A549 (cell line): ENCODE measurements at regions not wholly inside any gene's neighbourhood (a gene's known extent, or its start where the extent isn't known, plus 50 kb on each side); places are given as distances from the start of the nearest gene placed in this dataset.

ENCODE experiments used
- ATAC-seq, 2 experiments: fragments of 200-7000 bp in 1 of 2; fragments of >200 bp in 1 of 2; cut with Nextera tagmentation in 1 of 2; cut with Tn5 transposase in 1 of 2; 3 replicates each; pipeline versions ENCODE4 v1.8.0 to v1.9.1; 2018 to 2020; ENCODE audit warnings: mild to moderate bottlenecking in 1 of 2, moderate library complexity in 1 of 2
- CTCF ChIA-PET: fragments of 300-600 bp; sonication (Branson Sonifier 250); formaldehyde crosslinking; extraction: SDS; loops from one replicate; lab custom pipeline; 2021; ENCODE audit warnings: antibody characterized with exemption, inconsistent platforms; lab: Yijun Ruan, JAX
- POLR2A ChIA-PET: fragments of 350-600 bp; formaldehyde crosslinking; extraction: SDS; loops from one replicate; lab custom pipeline; 2021; ENCODE audit warnings: antibody characterized with exemption, inconsistent platforms; lab: Yijun Ruan, JAX
- DNase-seq, 2 experiments: peaks; one replicate each; pipeline versions ENCODE4 v3.0.0 to v3.0.0-alpha.2; 2011 to 2016; ENCODE audit warnings: low read depth in 1 of 2, low spot score in 1 of 2
- FAIRE-seq: peaks from 2 replicates; lab custom pipeline; 2011; peaks lifted over from hg19 to GRCh38; lab: Jason Lieb, UNC
- H3K27ac ChIP-seq, 2 experiments: fragments of >200 bp; sonication (Bioruptor Twin); formaldehyde crosslinking; 3 replicates each; pipeline ENCODE4 v1.5.1; 2016 to 2017
- H3K4me1 ChIP-seq: fragments of >200 bp; sonication (Bioruptor Twin); formaldehyde crosslinking; 3 replicates; pipeline ENCODE4 v1.6.1; 2016
- H3K4me2 ChIP-seq: fragments of >200 bp; sonication (Bioruptor Twin); formaldehyde crosslinking; 3 replicates; pipeline ENCODE4 v1.6.1; 2016
- H3K4me3 ChIP-seq: fragments of >200 bp; sonication (Bioruptor Twin); formaldehyde crosslinking; 3 replicates; pipeline ENCODE4 v1.5.1; 2016
- H3K9me3 ChIP-seq: fragments of >200 bp; sonication (Bioruptor Twin); formaldehyde crosslinking; 3 replicates; pipeline ENCODE4 v1.6.1; 2016
- ATOH8 ChIP-seq: fragments of 250-450 bp; sonication (Bioruptor Pico); IDR thresholded peaks from 2 replicates; pipeline ENCODE4 v1.5.0; 2020; ENCODE audit warnings: low read depth, mild to moderate bottlenecking, moderate library complexity
- BHLHE40 ChIP-seq: IDR thresholded peaks from 2 replicates; pipeline ENCODE4 v1.6.1; 2012; ENCODE audit warnings: low read depth, low read length, inconsistent platforms
- CBX2 ChIP-seq: fragments of 200-600 bp; sonication (generic); IDR thresholded peaks from 2 replicates; pipeline ENCODE4 v1.6.1; 2016; ENCODE audit warnings: low read depth, mild to moderate bottlenecking, borderline replicate concordance
- CHD2 ChIP-seq: fragments of 150-350 bp; IDR thresholded peaks from 2 replicates; pipeline ENCODE4 v1.6.1; 2014; ENCODE audit warnings: low read length; ENCODE audit not compliant: partially characterized antibody
- CTCF ChIP-seq: fragments of >200 bp; sonication (Bioruptor Twin); formaldehyde crosslinking; IDR thresholded peaks from 3 replicates; pipeline ENCODE4 v1.5.1; 2016
- EP300 ChIP-seq, 2 experiments: fragments of >200 bp; sonication (Bioruptor Twin); formaldehyde crosslinking; IDR thresholded peaks; 2 replicates in 1 of 2; 3 replicates in 1 of 2; pipeline ENCODE4 v1.6.1; 2016 to 2017
- FOXS1 ChIP-seq: fragments of 250-450 bp; sonication (Bioruptor Pico); IDR thresholded peaks from 2 replicates; pipeline ENCODE4 v1.5.0; 2020; ENCODE audit warnings: mild to moderate bottlenecking, moderate library complexity
- GATA3 ChIP-seq: IDR thresholded peaks from 2 replicates; pipeline ENCODE4 v1.6.1; 2012; ENCODE audit warnings: borderline replicate concordance
- HDAC2 ChIP-seq: fragments of 200-600 bp; sonication (generic); IDR thresholded peaks from 2 replicates; pipeline ENCODE4 v1.6.1; 2016
- KDM5A ChIP-seq: fragments of 200-600 bp; sonication (generic); IDR thresholded peaks from 2 replicates; pipeline ENCODE4 v1.6.1; 2016; ENCODE audit warnings: antibody characterized with exemption, mild to moderate bottlenecking
- MAFK ChIP-seq: fragments of 450-650 bp; IDR thresholded peaks from 2 replicates; pipeline ENCODE4 v1.6.1; 2014; ENCODE audit not compliant: partially characterized antibody
- MAX ChIP-seq: IDR thresholded peaks from 2 replicates; pipeline ENCODE4 v1.6.1; 2012
- MYC ChIP-seq: IDR thresholded peaks from 2 replicates; pipeline ENCODE4 v1.6.1; 2012; ENCODE audit warnings: mild to moderate bottlenecking, inconsistent platforms, low read length, improper control_type of control experiment, borderline replicate concordance
- NFE2L2 ChIP-seq: fragments of 150-350 bp; conservative IDR thresholded peaks from 2 replicates; pipeline ENCODE4 v1.6.1; 2014; ENCODE audit warnings: low read length
- NPAS2 ChIP-seq: fragments of 250-450 bp; sonication (Bioruptor Pico); IDR thresholded peaks from 2 replicates; pipeline ENCODE4 v1.8.0; 2022; ENCODE audit warnings: mild to moderate bottlenecking, moderate library complexity, borderline replicate concordance
- NR3C1 ChIP-seq: fragments of >200 bp; sonication (Bioruptor Twin); formaldehyde crosslinking; IDR thresholded peaks from 3 replicates; pipeline ENCODE4 v1.6.1; 2017
- POLR2A ChIP-seq: IDR thresholded peaks from 2 replicates; pipeline ENCODE4 v1.6.1; 2012; ENCODE audit warnings: mild to moderate bottlenecking, low read length
- POLR2AphosphoS2 ChIP-seq: conservative IDR thresholded peaks from 2 replicates; pipeline ENCODE4 v1.6.1; 2012; ENCODE audit warnings: low read length, improper control_type of control experiment, inconsistent platforms
- RAD21 ChIP-seq, 2 experiments: fragments of >200 bp in 1 of 2; sonication (Bioruptor Twin) in 1 of 2; formaldehyde crosslinking in 1 of 2; IDR thresholded peaks in 1 of 2; conservative IDR thresholded peaks in 1 of 2; 2 replicates in 1 of 2; 3 replicates in 1 of 2; pipeline ENCODE4 v1.6.1; 2012 to 2018; ENCODE audit warnings: inconsistent platforms in 1 of 2
- RARB ChIP-seq: fragments of 250-450 bp; sonication (Bioruptor Pico); IDR thresholded peaks from 2 replicates; pipeline ENCODE4 v1.8.0; 2021; ENCODE audit warnings: mild to moderate bottlenecking, moderate library complexity
- RFX5 ChIP-seq: fragments of 450-650 bp; IDR thresholded peaks from 2 replicates; pipeline ENCODE4 v1.7.1; 2014; ENCODE audit warnings: antibody characterized with exemption, mild to moderate bottlenecking, moderate library complexity
- SMC3 ChIP-seq: fragments of >200 bp; sonication (Bioruptor Twin); formaldehyde crosslinking; IDR thresholded peaks from 3 replicates; pipeline ENCODE4 v1.6.1; 2018; ENCODE audit warnings: inconsistent platforms
- TP53 ChIP-seq: fragments of 250-450 bp; sonication (Bioruptor Pico); IDR thresholded peaks from 2 replicates; pipeline ENCODE4 v1.5.0; 2021; ENCODE audit warnings: mild to moderate bottlenecking, moderate library complexity
- ZC3H11A ChIP-seq: fragments of 450-650 bp; IDR thresholded peaks from 2 replicates; pipeline ENCODE4 v1.6.1; 2014; ENCODE audit warnings: antibody characterized with exemption, mild to moderate bottlenecking
- ZNF302 ChIP-seq: fragments of 250-450 bp; sonication (Bioruptor Pico); IDR thresholded peaks from 2 replicates; pipeline ENCODE4 v1.9.0; 2021; ENCODE audit warnings: inconsistent platforms, mild to moderate bottlenecking, moderate library complexity
- WGBS: methylation state at CpG from one replicate; pipeline ENCODE4 v1.1.6; 2017; ENCODE audit errors: missing lambda C conversion rate; 5-methylcytosine and 5-hydroxymethylcytosine counted together
- TF ChIP-seq, protein P1 (sequence below): fragments of >200 bp; sonication (Bioruptor Twin); formaldehyde crosslinking; IDR thresholded peaks from 3 replicates; pipeline ENCODE4 v1.6.1; 2016
- TF ChIP-seq, protein P2 (sequence below): fragments of >200 bp; sonication (Bioruptor Twin); formaldehyde crosslinking; IDR thresholded peaks from 2 replicates; pipeline ENCODE4 v1.6.1; 2016
- TF ChIP-seq, protein P3 (sequence below): fragments of 200-600 bp; sonication (generic); IDR thresholded peaks from 2 replicates; pipeline ENCODE4 v1.6.1; 2016; ENCODE audit warnings: antibody characterized with exemption, mild to moderate bottlenecking, moderate library complexity

- ATAC-seq (no peak), FAIRE-seq (no peak), DNase-seq (no peak)
- WGBS = 25% methylated on average over 2 of the region's 2 CpGs
- ChIA-PET POLR2A (no interaction called here), CTCF (no interaction called here)
- Histone ChIP-seq H3K4me1 (no peaks in the 10 kb centered on the region), H3K9me3 (no peaks in the 10 kb centered on the region), H3K27ac (no peak overlapping the region), H3K4me2 (no peak overlapping the region), H3K4me3 (no peak overlapping the region)
- TF ChIP-seq POLR2A (no peak), MYC (no peak), HDAC2 (no peak), CBX2 (no peak), CTCF (no peak), RAD21 (conservative IDR thresholded peaks at IDR 0.05 in 1 of 2, IDR thresholded peaks at IDR 0.05 in 1 of 2) (no peak), KDM5A (no peak), BHLHE40 (no peak), NPAS2 (no peak), NFE2L2 (no peak), FOXS1 (CRISPR knock-in tag) (no peak), MAX (no peak), ATOH8 (CRISPR knock-in tag) (no peak), SMC3 (no peak)
- TF ChIP-seq, protein P1, sequence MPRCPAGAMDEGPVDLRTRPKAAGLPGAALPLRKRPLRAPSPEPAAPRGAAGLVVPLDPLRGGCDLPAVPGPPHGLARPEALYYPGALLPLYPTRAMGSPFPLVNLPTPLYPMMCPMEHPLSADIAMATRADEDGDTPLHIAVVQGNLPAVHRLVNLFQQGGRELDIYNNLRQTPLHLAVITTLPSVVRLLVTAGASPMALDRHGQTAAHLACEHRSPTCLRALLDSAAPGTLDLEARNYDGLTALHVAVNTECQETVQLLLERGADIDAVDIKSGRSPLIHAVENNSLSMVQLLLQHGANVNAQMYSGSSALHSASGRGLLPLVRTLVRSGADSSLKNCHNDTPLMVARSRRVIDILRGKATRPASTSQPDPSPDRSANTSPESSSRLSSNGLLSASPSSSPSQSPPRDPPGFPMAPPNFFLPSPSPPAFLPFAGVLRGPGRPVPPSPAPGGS = no peak
Measured at GRCh38 chr4:67048530-67048929, 496.8 kb downstream of the CENPC start.

GRCh38 chr4:67040315-67040714, 505.0 kb downstream of the CENPC start:
- FAIRE-seq = no peak
- DNase-seq = no peak
- TF ChIP-seq MAFK (peak; percentile 36), POLR2AphosphoS2 (no peak)
- ChIA-PET POLR2A (no interaction called here), CTCF (no interaction called here)
- Histone ChIP-seq H3K4me2 (no peak overlapping the region), H3K9me3 (no peaks in the 10 kb centered on the region), H3K4me1 (no peaks in the 10 kb centered on the region), H3K4me3 (no peak overlapping the region), H3K27ac (no peak overlapping the region)
- 3% methylated on average over 2 of the region's 2 CpGs for WGBS
- no peak for ATAC-seq

DNA sequence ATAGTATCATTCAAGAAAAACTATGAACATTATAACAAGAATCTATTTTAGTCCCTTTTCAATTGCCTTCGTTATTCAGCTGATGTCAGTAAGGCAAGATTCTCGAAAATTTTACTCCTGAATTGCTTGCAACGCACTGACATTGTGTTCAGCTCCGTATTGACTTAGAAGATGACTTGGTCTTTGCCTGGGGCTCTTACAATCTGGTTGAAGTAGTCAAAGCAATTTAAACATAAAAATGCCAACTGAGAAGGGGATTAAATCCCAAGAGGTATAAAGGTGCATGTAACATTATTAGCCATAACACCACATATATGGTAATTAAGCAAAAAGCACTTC, 507.1 kb downstream of the CENPC start:
- ChIA-PET POLR2A (no interaction called here), CTCF (no interaction called here)
- FAIRE-seq (no peak), ATAC-seq (no peak), DNase-seq (no peak)
- Histone ChIP-seq H3K27ac (no peak overlapping the region), H3K4me3 (no peak overlapping the region), H3K9me3 (no peaks in the 10 kb centered on the region), H3K4me1 (no peaks in the 10 kb centered on the region), H3K4me2 (no peak overlapping the region)
- WGBS = 4% methylated on average over 4 of the region's 4 CpGs
- TF ChIP-seq NR3C1 = no peak
- TF ChIP-seq, protein P2, sequence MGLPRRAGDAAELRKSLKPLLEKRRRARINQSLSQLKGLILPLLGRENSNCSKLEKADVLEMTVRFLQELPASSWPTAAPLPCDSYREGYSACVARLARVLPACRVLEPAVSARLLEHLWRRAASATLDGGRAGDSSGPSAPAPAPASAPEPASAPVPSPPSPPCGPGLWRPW = no peak
- TF ChIP-seq SMC3 = no peak
- no peak for TF ChIP-seq ZC3H11A
- TF ChIP-seq TP53 (CRISPR knock-in tag) = no peak
- no peak for TF ChIP-seq HDAC2
- TF ChIP-seq ZNF302 = no peak
- no peak for TF ChIP-seq RARB (CRISPR knock-in tag)
- no peak for TF ChIP-seq EP300 (IDR thresholded peaks at IDR 0.05)
- no peak for TF ChIP-seq CHD2
- no peak for TF ChIP-seq NPAS2
- TF ChIP-seq MYC = no peak
- no peak for TF ChIP-seq RFX5
- TF ChIP-seq, protein P3, sequence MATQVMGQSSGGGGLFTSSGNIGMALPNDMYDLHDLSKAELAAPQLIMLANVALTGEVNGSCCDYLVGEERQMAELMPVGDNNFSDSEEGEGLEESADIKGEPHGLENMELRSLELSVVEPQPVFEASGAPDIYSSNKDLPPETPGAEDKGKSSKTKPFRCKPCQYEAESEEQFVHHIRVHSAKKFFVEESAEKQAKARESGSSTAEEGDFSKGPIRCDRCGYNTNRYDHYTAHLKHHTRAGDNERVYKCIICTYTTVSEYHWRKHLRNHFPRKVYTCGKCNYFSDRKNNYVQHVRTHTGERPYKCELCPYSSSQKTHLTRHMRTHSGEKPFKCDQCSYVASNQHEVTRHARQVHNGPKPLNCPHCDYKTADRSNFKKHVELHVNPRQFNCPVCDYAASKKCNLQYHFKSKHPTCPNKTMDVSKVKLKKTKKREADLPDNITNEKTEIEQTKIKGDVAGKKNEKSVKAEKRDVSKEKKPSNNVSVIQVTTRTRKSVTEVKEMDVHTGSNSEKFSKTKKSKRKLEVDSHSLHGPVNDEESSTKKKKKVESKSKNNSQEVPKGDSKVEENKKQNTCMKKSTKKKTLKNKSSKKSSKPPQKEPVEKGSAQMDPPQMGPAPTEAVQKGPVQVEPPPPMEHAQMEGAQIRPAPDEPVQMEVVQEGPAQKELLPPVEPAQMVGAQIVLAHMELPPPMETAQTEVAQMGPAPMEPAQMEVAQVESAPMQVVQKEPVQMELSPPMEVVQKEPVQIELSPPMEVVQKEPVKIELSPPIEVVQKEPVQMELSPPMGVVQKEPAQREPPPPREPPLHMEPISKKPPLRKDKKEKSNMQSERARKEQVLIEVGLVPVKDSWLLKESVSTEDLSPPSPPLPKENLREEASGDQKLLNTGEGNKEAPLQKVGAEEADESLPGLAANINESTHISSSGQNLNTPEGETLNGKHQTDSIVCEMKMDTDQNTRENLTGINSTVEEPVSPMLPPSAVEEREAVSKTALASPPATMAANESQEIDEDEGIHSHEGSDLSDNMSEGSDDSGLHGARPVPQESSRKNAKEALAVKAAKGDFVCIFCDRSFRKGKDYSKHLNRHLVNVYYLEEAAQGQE = no peak
- TF ChIP-seq GATA3 = no peak
